ENCODE measurements at regions not wholly inside any gene's neighbourhood (a gene's known extent, or its start where the extent isn't known, plus 50 kb on each side); places are given as distances from the start of the nearest gene placed in this dataset.
"Not testable (repeated sequence)": the region's sequence is repeated elsewhere in the genome, so short reads cannot be mapped to it uniquely, and the experiment has no call there.

- H3K4me1 ChIP-seq (ENCODE audit: control insufficient read depth, insufficient read depth, low read length): no peaks in the 10 kb centered on the region
- no peak overlapping the region for H3K4me3 ChIP-seq (ENCODE audit: low read length)
- no peak for DNase-seq (ENCODE audit: low read depth, low spot score)
- WGBS (ENCODE audit: insufficient coverage, insufficient read length): no CpG with 5 or more reads among the region's 3 CpGs
- no peaks in the 10 kb centered on the region for H3K27me3 ChIP-seq (ENCODE audit: control insufficient read depth, insufficient read depth, low read length)
- H3K36me3 ChIP-seq (ENCODE audit: control insufficient read depth, insufficient read depth, low read length): no peaks in the 10 kb centered on the region
- no peak overlapping the region for H3K27ac ChIP-seq (ENCODE audit: low read length)
- H3K9me3 ChIP-seq (ENCODE audit: control insufficient read depth, insufficient read depth, low read length): no peaks in the 10 kb centered on the region
Measured at GRCh38 chr19:31537136-31537535, 187.9 kb upstream of the TSHZ3 start.

GRCh38 chr19:31537902-31538301, 188.7 kb upstream of the TSHZ3 start:
- WGBS (ENCODE audit: insufficient coverage, insufficient read length): no CpG with 5 or more reads among the region's 5 CpGs
- DNase-seq (ENCODE audit: low read depth, low spot score): not testable (repeated sequence)

GRCh38 chr19:31538879-31539278, 189.6 kb upstream of the TSHZ3 start:
- WGBS (ENCODE audit: insufficient coverage, insufficient read length): no CpG with 5 or more reads among the region's 5 CpGs
- DNase-seq (ENCODE audit: low read depth, low spot score): no peak
- Histone ChIP-seq H3K36me3 (ENCODE audit: control insufficient read depth, insufficient read depth, low read length) (no peaks in the 10 kb centered on the region), H3K4me1 (ENCODE audit: control insufficient read depth, insufficient read depth, low read length) (no peaks in the 10 kb centered on the region), H3K4me3 (ENCODE audit: low read length) (no peak overlapping the region), H3K27ac (ENCODE audit: low read length) (no peak overlapping the region), H3K9me3 (ENCODE audit: control insufficient read depth, insufficient read depth, low read length) (no peaks in the 10 kb centered on the region), H3K27me3 (ENCODE audit: control insufficient read depth, insufficient read depth, low read length) (no peaks in the 10 kb centered on the region)

More at GRCh38 chr19:31537902-31538301, 188.7 kb upstream of the TSHZ3 start:
- not testable (repeated sequence) for H3K4me1 ChIP-seq (ENCODE audit: control insufficient read depth, insufficient read depth, low read length); H3K27ac ChIP-seq (ENCODE audit: low read length); H3K9me3 ChIP-seq (ENCODE audit: control insufficient read depth, insufficient read depth, low read length); H3K36me3 ChIP-seq (ENCODE audit: control insufficient read depth, insufficient read depth, low read length); H3K27me3 ChIP-seq (ENCODE audit: control insufficient read depth, insufficient read depth, low read length); H3K4me3 ChIP-seq (ENCODE audit: low read length)

GRCh38 chr19:31539386-31539785, 190.2 kb upstream of the TSHZ3 start:
- H3K36me3 ChIP-seq (ENCODE audit: control insufficient read depth, insufficient read depth, low read length): no peaks in the 10 kb centered on the region
- no CpG with 5 or more reads among the region's 6 CpGs for WGBS (ENCODE audit: insufficient coverage, insufficient read length)
- H3K4me1 ChIP-seq (ENCODE audit: control insufficient read depth, insufficient read depth, low read length): no peaks in the 10 kb centered on the region
- no peak overlapping the region for H3K27ac ChIP-seq (ENCODE audit: low read length)
- no peaks in the 10 kb centered on the region for H3K9me3 ChIP-seq (ENCODE audit: control insufficient read depth, insufficient read depth, low read length)
- no peak for DNase-seq (ENCODE audit: low read depth, low spot score)
- H3K27me3 ChIP-seq (ENCODE audit: control insufficient read depth, insufficient read depth, low read length): no peaks in the 10 kb centered on the region
- H3K4me3 ChIP-seq (ENCODE audit: low read length): no peak overlapping the region

- Histone ChIP-seq H3K36me3 (ENCODE audit: control insufficient read depth, insufficient read depth, low read length) (no peaks in the 10 kb centered on the region), H3K4me3 (ENCODE audit: low read length) (no peak overlapping the region), H3K27me3 (ENCODE audit: control insufficient read depth, insufficient read depth, low read length) (no peaks in the 10 kb centered on the region), H3K9me3 (ENCODE audit: control insufficient read depth, insufficient read depth, low read length) (no peaks in the 10 kb centered on the region), H3K4me1 (ENCODE audit: control insufficient read depth, insufficient read depth, low read length) (no peaks in the 10 kb centered on the region), H3K27ac (ENCODE audit: low read length) (no peak overlapping the region)
- WGBS (ENCODE audit: insufficient coverage, insufficient read length): no CpG with 5 or more reads among the region's 2 CpGs
- DNase-seq (ENCODE audit: low read depth, low spot score): no peak
Measured at GRCh38 chr19:31541396-31541795, 192.2 kb upstream of the TSHZ3 start.

- DNase-seq (ENCODE audit: low read depth, low spot score): no peak
- Histone ChIP-seq H3K36me3 (ENCODE audit: control insufficient read depth, insufficient read depth, low read length) (no peaks in the 10 kb centered on the region), H3K9me3 (ENCODE audit: control insufficient read depth, insufficient read depth, low read length) (no peaks in the 10 kb centered on the region), H3K27ac (ENCODE audit: low read length) (no peak overlapping the region), H3K27me3 (ENCODE audit: control insufficient read depth, insufficient read depth, low read length) (no peaks in the 10 kb centered on the region), H3K4me1 (ENCODE audit: control insufficient read depth, insufficient read depth, low read length) (no peaks in the 10 kb centered on the region), H3K4me3 (ENCODE audit: low read length) (no peak overlapping the region)
- no CpG with 5 or more reads among the region's 5 CpGs for WGBS (ENCODE audit: insufficient coverage, insufficient read length)
Measured at GRCh38 chr19:31543456-31543855, 194.2 kb upstream of the TSHZ3 start.

- Histone ChIP-seq H3K4me1 (ENCODE audit: control insufficient read depth, insufficient read depth, low read length) (no peaks in the 10 kb centered on the region), H3K36me3 (ENCODE audit: control insufficient read depth, insufficient read depth, low read length) (no peaks in the 10 kb centered on the region), H3K4me3 (ENCODE audit: low read length) (no peak overlapping the region), H3K27ac (ENCODE audit: low read length) (no peak overlapping the region), H3K27me3 (ENCODE audit: control insufficient read depth, insufficient read depth, low read length) (no peaks in the 10 kb centered on the region), H3K9me3 (ENCODE audit: control insufficient read depth, insufficient read depth, low read length) (no peaks in the 10 kb centered on the region)
- DNase-seq (ENCODE audit: low read depth, low spot score): no peak
- WGBS (ENCODE audit: insufficient coverage, insufficient read length): no CpG with 5 or more reads among the region's 2 CpGs
Measured at GRCh38 chr19:31545777-31546176, 196.5 kb upstream of the TSHZ3 start.

GRCh38 chr19:31546205-31546960, 197.1 kb upstream of the TSHZ3 start:
- Histone ChIP-seq H3K4me3 (ENCODE audit: low read length) (no peak overlapping the region), H3K4me1 (ENCODE audit: control insufficient read depth, insufficient read depth, low read length) (no peaks in the 10 kb centered on the region), H3K9me3 (ENCODE audit: control insufficient read depth, insufficient read depth, low read length) (no peaks in the 10 kb centered on the region), H3K36me3 (ENCODE audit: control insufficient read depth, insufficient read depth, low read length) (no peaks in the 10 kb centered on the region), H3K27me3 (ENCODE audit: control insufficient read depth, insufficient read depth, low read length) (no peaks in the 10 kb centered on the region), H3K27ac (ENCODE audit: low read length) (no peak overlapping the region)
- DNase-seq (ENCODE audit: low read depth, low spot score): no peak
- WGBS (ENCODE audit: insufficient coverage, insufficient read length): no CpG with 5 or more reads among the region's 9 CpGs

GRCh38 chr19:31548941-31549340, 199.7 kb upstream of the TSHZ3 start:
- Histone ChIP-seq H3K9me3 (ENCODE audit: control insufficient read depth, insufficient read depth, low read length) (no peaks in the 10 kb centered on the region), H3K27me3 (ENCODE audit: control insufficient read depth, insufficient read depth, low read length) (no peaks in the 10 kb centered on the region), H3K4me3 (ENCODE audit: low read length) (no peak overlapping the region), H3K4me1 (ENCODE audit: control insufficient read depth, insufficient read depth, low read length) (no peaks in the 10 kb centered on the region), H3K36me3 (ENCODE audit: control insufficient read depth, insufficient read depth, low read length) (no peaks in the 10 kb centered on the region), H3K27ac (ENCODE audit: low read length) (no peak overlapping the region)
- no CpG with 5 or more reads among the region's 4 CpGs for WGBS (ENCODE audit: insufficient coverage, insufficient read length)
- DNase-seq (ENCODE audit: low read depth, low spot score): no peak

GRCh38 chr19:31553112-31553845, 204.0 kb upstream of the TSHZ3 start:
- Histone ChIP-seq H3K9me3 (ENCODE audit: control insufficient read depth, insufficient read depth, low read length) (no peaks in the 10 kb centered on the region), H3K36me3 (ENCODE audit: control insufficient read depth, insufficient read depth, low read length) (no peaks in the 10 kb centered on the region), H3K27me3 (ENCODE audit: control insufficient read depth, insufficient read depth, low read length) (no peaks in the 10 kb centered on the region), H3K27ac (ENCODE audit: low read length) (no peak overlapping the region), H3K4me3 (ENCODE audit: low read length) (no peak overlapping the region), H3K4me1 (ENCODE audit: control insufficient read depth, insufficient read depth, low read length) (no peaks in the 10 kb centered on the region)
- no peak for DNase-seq (ENCODE audit: low read depth, low spot score)
- WGBS (ENCODE audit: insufficient coverage, insufficient read length): no CpG with 5 or more reads among the region's 9 CpGs

- WGBS (ENCODE audit: insufficient coverage, insufficient read length): no CpG with 5 or more reads among the region's 8 CpGs
- no peak for DNase-seq (ENCODE audit: low read depth, low spot score)
- Histone ChIP-seq H3K27me3 (ENCODE audit: control insufficient read depth, insufficient read depth, low read length) (no peaks in the 10 kb centered on the region), H3K4me3 (ENCODE audit: low read length) (no peak overlapping the region), H3K27ac (ENCODE audit: low read length) (no peak overlapping the region), H3K4me1 (ENCODE audit: control insufficient read depth, insufficient read depth, low read length) (no peaks in the 10 kb centered on the region), H3K9me3 (ENCODE audit: control insufficient read depth, insufficient read depth, low read length) (no peaks in the 10 kb centered on the region), H3K36me3 (ENCODE audit: control insufficient read depth, insufficient read depth, low read length) (no peaks in the 10 kb centered on the region)
Measured at GRCh38 chr19:31553846-31554215, 204.6 kb upstream of the TSHZ3 start.

Data from iPS DF 6.9 (cell line).